CD14-positive monocyte (primary cell): ENCODE measurements at regions not wholly inside any gene's neighbourhood (a gene's known extent, or its start where the extent isn't known, plus 50 kb on each side); places are given as distances from the start of the nearest gene placed in this dataset.

Experiments
- DNase-seq, 3 donors: peaks; one replicate each; pipeline ENCODE4 v3.0.0-alpha.2; 2011 to 2022
- H2AFZ ChIP-seq: 2 replicates; pipeline ENCODE4 v1.6.0; 2012; ENCODE audit warnings: mild to moderate bottlenecking, low read depth, low read length, inconsistent platforms; ENCODE audit not compliant: insufficient read depth, poor library complexity, severe bottlenecking
- H3K27ac ChIP-seq, 2 donors: 1 replicate in 1 of 2; 2 replicates in 1 of 2; pipeline ENCODE4 v1.5.1; 2012 to 2013; ENCODE audit warnings: low read length in 2 of 2, control low read depth in 1 of 2, inconsistent platforms in 1 of 2, low read depth in 1 of 2, mild to moderate bottlenecking in 1 of 2
- H3K27me3 ChIP-seq, 2 donors: one replicate each; pipeline versions ENCODE4 v1.6.0 to v1.6.1; 2011 to 2013; ENCODE audit warnings: low read length in 2 of 2; ENCODE audit not compliant: control insufficient read depth in 2 of 2, insufficient read depth in 2 of 2
- H3K36me3 ChIP-seq, 2 donors: replicated peaks in 1 of 2; 1 replicate in 1 of 2; 2 replicates in 1 of 2; pipeline versions ENCODE4 v1.5.1 to v1.6.1; 2012 to 2013; ENCODE audit warnings: low read length in 2 of 2, control low read depth in 1 of 2, inconsistent platforms in 1 of 2, mild to moderate bottlenecking in 1 of 2; ENCODE audit not compliant: insufficient read depth in 2 of 2, control insufficient read depth in 1 of 2
- H3K4me1 ChIP-seq, 2 donors: 1 replicate in 1 of 2; 2 replicates in 1 of 2; pipeline versions ENCODE4 v1.5.1 to v1.6.1; 2012 to 2013; ENCODE audit warnings: low read length in 2 of 2, control low read depth in 1 of 2, inconsistent platforms in 1 of 2, mild to moderate bottlenecking in 1 of 2, moderate library complexity in 1 of 2; ENCODE audit not compliant: insufficient read depth in 2 of 2, control insufficient read depth in 1 of 2
- H3K4me2 ChIP-seq: replicated peaks from 2 replicates; pipeline ENCODE3; 2012; ENCODE audit warnings: low read length, moderate library complexity, mild to moderate bottlenecking; ENCODE audit not compliant: poor library complexity, severe bottlenecking; ENCODE audit errors: extremely low read depth
- H3K4me3 ChIP-seq, 3 experiments: fragments of 200-600 bp in 1 of 3; sonication (generic) in 1 of 3; replicated peaks in 1 of 3; 1 replicate in 2 of 3; 2 replicates in 1 of 3; pipeline ENCODE4 v1.5.1; 2011 to 2013; ENCODE audit warnings: low read length in 3 of 3, mild to moderate bottlenecking in 3 of 3, control low read depth in 2 of 3, low read depth in 2 of 3, inconsistent platforms in 1 of 3, moderate library complexity in 1 of 3
- H3K79me2 ChIP-seq: 2 replicates; pipeline ENCODE4 v1.6.0; 2012; ENCODE audit warnings: mild to moderate bottlenecking, control low read depth, inconsistent platforms, low read length, moderate library complexity; ENCODE audit not compliant: insufficient read depth
- H3K9ac ChIP-seq: 2 replicates; pipeline ENCODE4 v1.6.0; 2017; ENCODE audit warnings: low read length, mild to moderate bottlenecking; ENCODE audit not compliant: insufficient read depth, poor library complexity, severe bottlenecking
- H3K9me3 ChIP-seq, 2 donors: replicated peaks in 1 of 2; 1 replicate in 1 of 2; 2 replicates in 1 of 2; pipeline versions ENCODE4 v1.5.1 to v1.6.1; 2012 to 2013; ENCODE audit warnings: low read length in 2 of 2, control low read depth in 1 of 2; ENCODE audit not compliant: control insufficient read depth in 1 of 2, insufficient read depth in 1 of 2
- H4K20me1 ChIP-seq: 2 replicates; pipeline ENCODE4 v1.6.0; 2012; ENCODE audit warnings: mild to moderate bottlenecking, low read length, control low read depth, moderate library complexity; ENCODE audit not compliant: insufficient read depth
- H3K27ac Mint-ChIP-seq, 7 donors: one replicate each; pipeline ENCODE4 v1.8.0; 2020; ENCODE audit warnings: mild to moderate bottlenecking in 7 of 7, mixed read lengths in 7 of 7, moderate library complexity in 6 of 7, inconsistent platforms in 2 of 7
- H3K27me3 Mint-ChIP-seq, 3 donors: one replicate each; pipeline ENCODE4 v1.8.0; 2021 to 2022; ENCODE audit warnings: low read depth in 3 of 3, mild to moderate bottlenecking in 3 of 3, mixed read lengths in 3 of 3, moderate library complexity in 3 of 3, inconsistent platforms in 1 of 3
- H3K36me3 Mint-ChIP-seq, 2 donors: one replicate each; pipeline ENCODE4 v1.8.0; 2020; ENCODE audit warnings: mixed read lengths in 2 of 2, inconsistent platforms in 1 of 2, mild to moderate bottlenecking in 1 of 2
- H3K4me1 Mint-ChIP-seq: one replicate; pipeline ENCODE4 v1.8.0; 2020; ENCODE audit warnings: mild to moderate bottlenecking, mixed read lengths
- H3K4me3 Mint-ChIP-seq, 2 donors: one replicate each; pipeline ENCODE4 v1.8.0; 2020; ENCODE audit warnings: mild to moderate bottlenecking in 2 of 2, mixed read lengths in 2 of 2, moderate library complexity in 1 of 2
- H3K9me3 Mint-ChIP-seq, 7 donors: one replicate each; pipeline ENCODE4 v1.8.0; 2020 to 2022; ENCODE audit warnings: mixed read lengths in 7 of 7, mild to moderate bottlenecking in 6 of 7, moderate library complexity in 6 of 7, inconsistent platforms in 2 of 7
- WGBS: methylation state at CpG from one replicate; pipeline ENCODE4 v1.1.5; 2013; ENCODE audit warnings: missing lambda C conversion rate; ENCODE audit not compliant: insufficient coverage; 5-methylcytosine and 5-hydroxymethylcytosine counted together
- intact Hi-C, 2 donors: fragments of 100-400 bp; cut with micrococcal nuclease; formaldehyde crosslinking; loops; one replicate each; pipeline versions ENCODE4 v1.15.0 to v1.15.1; 2023
- TF ChIP-seq, protein P1 (sequence below): fragments of 200-600 bp; IDR thresholded peaks from one replicate; pipeline ENCODE4 v1.8.0; 2022; ENCODE audit warnings: antibody characterized with exemption, mild to moderate bottlenecking

DNA sequence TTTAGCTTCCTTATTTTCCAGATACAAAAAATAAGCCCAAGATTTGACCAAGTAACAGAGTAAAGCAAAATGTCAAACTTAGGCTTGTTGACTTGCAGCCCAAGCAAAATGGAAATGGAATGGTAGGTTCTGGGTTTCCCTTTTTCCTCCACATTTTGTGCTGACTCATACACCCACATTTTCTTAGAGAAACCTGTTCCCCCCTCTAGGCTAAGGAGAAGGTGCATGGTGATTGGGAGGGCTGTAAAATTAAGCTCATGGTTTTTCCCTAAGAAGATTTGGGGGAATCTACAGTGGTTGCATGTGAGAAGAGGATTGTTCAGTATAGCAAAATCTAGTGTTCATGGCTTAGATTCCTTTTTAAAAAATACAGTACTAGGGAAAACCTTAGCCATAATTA is 127.4 kb downstream of the ARL4A start:
- no peak overlapping the region for H2AFZ ChIP-seq
- H3K4me3 Mint-ChIP-seq, result no peak overlapping the region

DNA sequence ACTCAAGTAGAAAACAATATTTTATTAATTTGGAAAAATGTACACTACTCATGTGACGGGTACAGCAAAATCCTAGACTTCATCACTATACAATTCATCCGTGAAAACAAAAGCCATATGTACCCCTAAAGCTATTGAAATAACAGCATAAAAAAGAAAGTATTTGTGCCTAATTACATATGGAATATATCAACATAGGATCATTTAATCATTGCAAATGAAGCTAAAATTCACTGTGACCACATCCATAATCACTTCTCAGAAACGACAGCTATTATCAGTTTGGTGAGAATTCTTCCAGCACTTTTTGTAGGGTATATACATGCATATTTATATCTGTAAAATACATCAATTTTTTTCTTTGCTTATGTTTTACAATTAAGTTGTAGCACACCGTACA is 128.0 kb downstream of the ARL4A start:
- no peak overlapping the region for H3K4me3 Mint-ChIP-seq
- intact Hi-C loops, result no loop called here
- TF ChIP-seq, protein P1, sequence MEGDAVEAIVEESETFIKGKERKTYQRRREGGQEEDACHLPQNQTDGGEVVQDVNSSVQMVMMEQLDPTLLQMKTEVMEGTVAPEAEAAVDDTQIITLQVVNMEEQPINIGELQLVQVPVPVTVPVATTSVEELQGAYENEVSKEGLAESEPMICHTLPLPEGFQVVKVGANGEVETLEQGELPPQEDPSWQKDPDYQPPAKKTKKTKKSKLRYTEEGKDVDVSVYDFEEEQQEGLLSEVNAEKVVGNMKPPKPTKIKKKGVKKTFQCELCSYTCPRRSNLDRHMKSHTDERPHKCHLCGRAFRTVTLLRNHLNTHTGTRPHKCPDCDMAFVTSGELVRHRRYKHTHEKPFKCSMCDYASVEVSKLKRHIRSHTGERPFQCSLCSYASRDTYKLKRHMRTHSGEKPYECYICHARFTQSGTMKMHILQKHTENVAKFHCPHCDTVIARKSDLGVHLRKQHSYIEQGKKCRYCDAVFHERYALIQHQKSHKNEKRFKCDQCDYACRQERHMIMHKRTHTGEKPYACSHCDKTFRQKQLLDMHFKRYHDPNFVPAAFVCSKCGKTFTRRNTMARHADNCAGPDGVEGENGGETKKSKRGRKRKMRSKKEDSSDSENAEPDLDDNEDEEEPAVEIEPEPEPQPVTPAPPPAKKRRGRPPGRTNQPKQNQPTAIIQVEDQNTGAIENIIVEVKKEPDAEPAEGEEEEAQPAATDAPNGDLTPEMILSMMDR, result no peak
- peaks cover 0 to 3% (median 2%) of the 10 kb centered on the region in 7 donors for H3K9me3 Mint-ChIP-seq
- H3K36me3 Mint-ChIP-seq, result no peaks in the 10 kb centered on the region
- no CpG with 5 or more reads among the region's 4 CpGs for WGBS
- H3K27ac Mint-ChIP-seq, result no peak overlapping the region
- no peaks in the 10 kb centered on the region for H3K79me2 ChIP-seq
- no peaks in the 10 kb centered on the region for H3K9me3 ChIP-seq
- H3K4me3 ChIP-seq, result no peak overlapping the region
- no peaks in the 10 kb centered on the region for H3K4me1 Mint-ChIP-seq
- H3K4me1 ChIP-seq, result no peaks in the 10 kb centered on the region
- H3K27me3 ChIP-seq, result no peaks in the 10 kb centered on the region
- no peaks in the 10 kb centered on the region for H3K27me3 Mint-ChIP-seq
- H3K36me3 ChIP-seq, result no peaks in the 10 kb centered on the region
- H3K27ac ChIP-seq, result no peak overlapping the region
- DNase-seq, result no peak
- H3K9ac ChIP-seq, result no peak overlapping the region
- no peak overlapping the region for H3K4me2 ChIP-seq
- no peak overlapping the region for H2AFZ ChIP-seq
- H4K20me1 ChIP-seq, result no peaks in the 10 kb centered on the region

More for the DNA sequence above, 127.4 kb downstream of the ARL4A start:
- no peak overlapping the region for H3K4me3 ChIP-seq
- intact Hi-C loops, result no loop called here
- TF ChIP-seq, protein P1, result no peak
- no peak overlapping the region for H3K4me2 ChIP-seq
- no peak for DNase-seq
- H3K36me3 Mint-ChIP-seq, result no peaks in the 10 kb centered on the region
- H3K79me2 ChIP-seq, result no peaks in the 10 kb centered on the region
- H3K4me1 Mint-ChIP-seq, result no peaks in the 10 kb centered on the region
- no peak overlapping the region for H3K27ac Mint-ChIP-seq
- no peaks in the 10 kb centered on the region for H4K20me1 ChIP-seq
- H3K27me3 ChIP-seq, result no peaks in the 10 kb centered on the region
- H3K4me1 ChIP-seq, result no peaks in the 10 kb centered on the region
- no peak overlapping the region for H3K9ac ChIP-seq
- no peak overlapping the region for H3K27ac ChIP-seq
- no peaks in the 10 kb centered on the region for H3K27me3 Mint-ChIP-seq
- peaks cover 0 to 3% (median 2%) of the 10 kb centered on the region in 7 donors for H3K9me3 Mint-ChIP-seq
- H3K9me3 ChIP-seq, result no peaks in the 10 kb centered on the region
- no peaks in the 10 kb centered on the region for H3K36me3 ChIP-seq
